NCI-H524 (cell line): ENCODE measurements at regions not wholly inside any gene's neighbourhood (a gene's known extent, or its start where the extent isn't known, plus 50 kb on each side); places are given as distances from the start of the nearest gene placed in this dataset.

Experiments used
- DNase-seq, 2 experiments: peaks; one replicate each; lab custom pipeline; 2025; lab: John Stamatoyannopoulos, UW

DNA sequence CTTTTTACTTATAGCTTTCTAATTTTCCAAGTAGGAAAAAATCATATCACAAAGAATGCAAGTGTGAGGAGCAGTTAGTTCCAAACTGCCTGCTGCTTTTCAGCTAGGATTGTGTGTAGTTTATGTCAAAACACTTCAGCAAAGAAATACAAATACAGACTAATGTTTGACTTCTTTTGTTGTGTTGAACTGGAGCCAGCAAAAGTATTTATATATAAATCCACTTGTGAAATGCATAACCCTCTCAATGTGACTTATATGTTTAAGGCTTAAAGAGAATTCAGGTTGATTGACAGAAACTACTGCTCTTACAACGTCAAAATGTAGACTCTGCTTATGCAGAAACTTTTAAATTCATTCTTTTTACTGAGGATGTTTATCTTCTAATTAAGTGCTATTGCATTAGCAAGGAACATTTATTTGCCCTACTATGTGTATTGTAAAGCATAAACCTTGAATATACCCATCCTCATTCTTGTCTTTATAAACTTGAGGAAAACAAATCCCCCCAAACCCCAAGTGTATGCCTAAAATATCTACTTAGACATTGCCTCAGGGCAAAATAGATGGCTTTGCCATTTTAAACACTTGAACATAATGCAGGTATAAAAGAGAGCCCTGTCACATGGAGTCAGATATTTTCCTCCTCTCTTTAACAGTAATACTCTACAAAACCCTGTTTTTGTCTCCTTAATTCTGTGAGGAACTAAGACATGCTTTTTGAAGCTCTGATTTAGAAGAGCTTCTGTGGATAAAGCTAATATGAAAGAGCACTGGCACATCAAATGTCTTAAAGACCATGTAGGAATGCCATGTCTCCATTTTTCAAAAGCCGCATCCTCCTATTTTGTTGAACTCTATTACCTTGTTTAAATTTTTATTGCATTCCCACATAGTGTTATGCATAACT is 302.8 kb upstream of the TBC1D5 start:
- DNase-seq, result no peak

DNA sequence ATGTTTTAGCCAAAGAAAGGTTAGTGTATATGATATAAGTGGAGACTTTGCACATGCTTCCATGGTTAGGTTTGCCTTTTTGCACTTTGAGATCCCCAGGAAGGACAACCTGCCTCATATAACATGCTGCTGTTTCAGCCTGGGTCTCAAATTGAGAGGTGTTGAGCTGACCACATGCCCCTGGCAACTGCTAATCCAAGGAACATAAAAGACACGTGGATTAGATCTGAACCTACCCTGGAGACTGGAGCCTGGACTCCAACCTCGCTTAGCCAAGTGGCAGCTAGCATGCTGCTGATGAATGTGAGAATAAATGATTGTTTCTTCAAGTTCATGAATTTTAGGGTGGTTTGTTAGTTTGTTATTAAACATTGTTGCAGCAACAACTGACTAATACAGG is 301.8 kb upstream of the TBC1D5 start:
- no peak for DNase-seq

DNA sequence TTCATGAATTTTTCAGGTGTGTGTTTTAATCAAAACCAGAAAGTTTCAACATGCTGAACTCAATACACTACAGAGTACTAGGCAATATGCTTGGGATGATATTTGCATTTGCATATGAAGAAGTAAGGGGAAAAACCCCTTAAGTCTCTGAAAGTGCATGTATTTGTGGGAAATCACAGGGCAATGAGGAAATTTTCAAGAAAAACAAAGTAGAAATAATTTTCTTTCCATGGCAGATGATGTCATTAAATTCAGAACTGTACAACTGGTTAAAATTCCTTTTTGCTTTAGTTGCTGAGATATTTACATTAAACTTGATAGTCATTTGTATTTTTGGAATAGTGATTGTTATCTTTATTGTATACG is 294.0 kb upstream of the TBC1D5 start:
- DNase-seq, result no peak

DNA sequence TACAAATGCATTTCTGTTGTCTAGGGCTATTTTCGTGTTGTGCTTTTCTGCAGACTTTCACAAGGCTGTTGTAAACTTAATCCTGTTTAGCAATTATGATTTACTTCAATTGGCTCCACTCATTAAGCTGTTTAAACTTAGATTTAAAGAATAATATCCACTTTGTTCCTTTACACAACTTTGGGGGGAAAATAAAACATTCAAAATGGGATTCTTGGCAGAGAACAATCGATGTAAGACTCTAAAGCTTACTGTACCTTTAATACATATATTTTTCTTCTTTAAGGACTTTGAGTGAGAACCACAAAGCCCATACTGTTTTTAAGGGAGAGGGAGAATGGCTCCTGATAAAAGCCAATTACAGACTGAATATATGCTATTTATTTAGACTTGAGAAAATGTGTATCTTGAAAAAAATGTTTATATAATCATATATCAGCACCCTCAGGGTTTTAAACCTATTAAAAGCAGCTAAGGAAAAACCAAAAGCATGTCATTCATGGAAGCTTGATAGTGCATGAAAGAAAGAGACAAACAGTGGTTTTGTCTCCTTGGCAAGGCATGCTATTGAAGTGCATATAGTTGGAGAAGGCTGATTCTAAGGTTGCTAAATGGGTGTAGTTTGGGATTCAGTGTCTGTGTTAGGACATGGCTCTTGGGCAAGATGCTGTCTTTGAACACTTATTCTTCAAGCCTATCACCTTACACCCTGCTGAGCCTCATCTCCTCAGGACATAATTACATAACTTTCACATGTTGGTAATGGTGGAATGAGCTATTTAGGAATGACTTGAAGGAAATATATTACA is 293.4 kb upstream of the TBC1D5 start:
- no peak for DNase-seq

DNA sequence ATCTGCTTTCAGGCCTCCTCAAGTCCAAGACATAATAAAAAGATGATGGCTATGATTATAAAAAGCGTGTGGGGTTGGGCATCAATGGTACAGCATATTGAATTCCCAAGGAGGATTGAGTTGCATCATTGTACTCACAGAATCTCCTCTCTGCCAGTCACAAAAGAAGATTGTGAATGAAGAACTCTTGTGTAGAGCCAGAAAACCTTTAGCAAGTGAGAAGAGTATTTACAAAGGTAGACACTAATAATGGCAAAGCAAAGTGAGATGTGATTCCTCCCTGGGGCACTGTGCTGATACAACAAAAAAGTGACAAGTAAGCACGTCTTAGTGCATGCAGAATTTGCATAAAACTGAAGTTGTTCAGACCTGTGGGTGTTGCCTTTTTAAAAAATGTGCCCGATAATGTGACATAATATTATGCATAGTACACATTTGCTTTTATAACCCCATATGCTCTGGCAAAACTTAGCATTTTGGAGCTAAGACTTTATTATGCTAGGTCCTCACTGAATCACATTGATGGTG is 291.2 kb upstream of the TBC1D5 start:
- no peak for DNase-seq

DNA sequence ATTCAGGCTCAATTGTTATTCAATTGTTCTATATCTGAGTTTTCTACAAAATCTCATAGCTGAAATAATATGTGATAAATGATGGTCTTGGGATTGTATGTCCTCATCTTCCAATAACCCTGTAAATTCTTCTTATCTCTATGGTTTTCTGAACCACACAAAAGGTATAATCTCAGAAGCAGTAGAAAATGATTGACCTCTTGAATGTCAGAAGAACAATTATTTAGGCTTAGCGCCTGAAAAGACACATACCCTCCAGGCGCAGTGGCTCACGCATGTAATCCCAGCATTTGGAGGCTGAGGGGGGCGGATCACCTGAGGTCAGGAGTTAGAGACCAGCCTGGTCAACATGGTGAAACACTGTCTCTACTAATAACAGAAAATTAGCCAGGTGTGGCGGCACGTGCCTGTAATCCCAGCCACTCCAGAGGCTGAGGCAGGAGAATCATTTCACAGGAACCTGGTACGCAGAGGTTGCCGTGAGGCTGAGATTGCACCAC is 288.0 kb upstream of the TBC1D5 start:
- no peak for DNase-seq

DNA sequence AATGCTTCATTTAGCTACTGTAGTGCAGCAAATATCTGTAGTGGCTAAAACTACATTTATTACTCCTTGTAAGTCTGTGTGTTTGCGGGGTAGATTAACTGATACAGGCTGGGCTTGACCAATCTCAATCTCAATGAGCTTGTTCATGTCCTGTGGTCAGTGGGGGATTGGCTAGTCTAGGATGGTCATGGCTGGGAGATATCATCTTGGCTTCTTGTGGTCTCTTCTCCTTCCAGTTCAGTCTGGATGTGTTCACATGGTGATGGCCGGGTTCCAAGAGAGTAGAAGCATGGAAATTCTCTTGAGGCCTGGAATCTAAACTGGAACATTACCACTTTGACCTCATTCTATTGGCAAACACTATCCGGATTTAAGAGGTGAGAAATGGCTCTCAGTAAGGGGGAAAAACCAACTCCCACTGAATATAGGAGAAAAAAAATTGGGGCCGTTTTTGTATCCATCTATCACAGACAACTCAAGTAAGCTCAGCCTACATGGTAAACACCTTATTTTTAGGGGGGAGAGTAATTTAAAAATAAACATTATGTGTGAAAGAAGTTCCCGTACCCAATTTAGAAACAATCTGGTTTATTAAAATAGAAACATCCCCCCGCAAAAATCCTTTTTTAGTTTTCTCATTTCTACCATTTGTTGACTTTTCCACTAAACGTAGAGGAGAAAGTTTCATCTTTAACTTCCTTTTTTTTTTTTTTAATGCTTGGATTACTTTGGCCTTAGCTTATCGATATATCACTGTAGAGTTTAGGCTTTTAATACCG is 284.9 kb upstream of the TBC1D5 start:
- DNase-seq, result no peak

DNA sequence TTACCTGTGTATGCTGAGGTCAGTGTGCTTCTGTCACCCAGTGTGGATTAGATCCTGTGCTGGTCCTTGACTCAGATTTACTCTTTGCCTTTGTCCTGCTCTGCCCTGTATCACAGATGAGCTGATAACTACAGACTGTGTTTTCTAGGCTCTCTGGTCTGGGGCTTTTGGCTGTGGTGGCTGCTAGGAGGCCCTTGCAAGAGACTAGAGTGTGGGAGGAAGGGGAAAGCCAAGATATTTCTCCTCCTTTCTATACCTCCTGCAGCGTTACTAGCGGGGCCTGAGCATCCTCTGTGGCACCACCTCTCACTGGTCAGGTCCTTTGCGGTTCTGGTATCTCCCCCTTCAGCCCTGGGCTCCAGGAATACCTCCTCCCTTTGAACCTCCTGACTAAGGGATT is 282.3 kb upstream of the TBC1D5 start:
- no peak for DNase-seq

DNA sequence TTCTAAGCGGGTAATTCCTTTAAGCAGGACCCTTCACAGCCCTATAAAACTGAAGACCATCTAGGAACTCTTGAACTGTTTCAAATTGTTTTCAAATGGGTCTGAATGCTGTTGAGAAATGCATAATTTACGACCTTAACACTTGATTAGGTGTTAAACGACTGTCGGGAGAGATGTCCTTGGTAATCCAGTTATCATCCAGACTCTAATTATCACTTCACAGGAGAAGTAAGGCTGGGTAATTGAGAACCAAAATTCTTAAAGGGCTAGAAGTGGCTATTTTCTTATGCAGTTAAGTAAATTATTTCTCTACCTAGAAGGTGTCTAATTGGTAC is 276.7 kb upstream of the TBC1D5 start:
- DNase-seq, result peak; percentile 72 to 82

DNA sequence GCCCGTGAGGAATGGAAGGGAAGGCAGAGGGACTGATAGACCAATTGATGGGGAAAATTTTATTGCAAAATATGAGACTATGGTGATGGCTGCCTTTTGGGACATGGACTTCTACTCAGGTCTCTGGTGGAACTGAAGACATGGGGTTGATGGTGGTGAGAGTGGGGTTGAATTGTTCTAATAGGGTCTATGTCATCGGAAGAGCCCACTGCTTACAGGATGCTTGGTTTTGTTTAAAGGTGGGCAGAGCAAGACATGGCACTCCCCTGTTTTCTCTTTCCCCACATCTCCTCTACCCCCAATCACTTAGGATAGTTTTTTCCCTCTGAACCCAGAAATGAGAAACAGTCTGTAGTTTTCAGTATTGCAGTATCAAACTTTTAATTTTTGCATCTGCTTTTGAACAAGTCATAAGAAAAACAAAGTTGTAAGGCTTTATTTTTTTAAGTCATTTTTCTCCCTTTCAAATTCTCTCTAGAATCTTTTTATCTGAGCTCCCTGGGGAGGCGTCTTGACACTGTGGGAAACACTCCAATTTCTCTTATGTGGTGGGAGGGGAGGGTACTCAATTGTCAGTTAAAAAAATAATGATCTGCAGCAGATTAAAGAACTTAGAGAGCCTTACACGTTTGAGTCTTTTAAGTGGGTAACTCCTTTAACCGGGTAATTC is 276.2 kb upstream of the TBC1D5 start:
- DNase-seq, result no peak

DNA sequence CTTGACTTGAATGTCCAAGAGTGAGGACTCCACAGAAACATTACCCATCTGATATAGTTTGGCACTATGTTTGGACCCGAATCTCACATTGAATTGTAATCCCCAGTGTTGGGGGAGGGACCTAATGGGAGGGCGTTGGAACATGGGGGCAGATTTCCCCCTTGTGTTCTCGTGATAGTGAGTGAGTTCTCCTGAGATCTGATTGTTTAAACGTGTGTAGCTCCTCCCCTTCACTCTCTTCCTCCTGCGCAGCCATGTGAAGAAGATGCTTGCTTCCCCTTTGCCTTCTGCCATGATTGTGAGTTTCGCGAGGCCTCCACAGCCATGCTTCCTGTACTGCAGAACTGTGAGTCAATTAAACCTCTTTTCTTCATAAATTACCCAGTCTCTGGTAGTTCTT is 273.9 kb upstream of the TBC1D5 start:
- DNase-seq, result no peak

DNA sequence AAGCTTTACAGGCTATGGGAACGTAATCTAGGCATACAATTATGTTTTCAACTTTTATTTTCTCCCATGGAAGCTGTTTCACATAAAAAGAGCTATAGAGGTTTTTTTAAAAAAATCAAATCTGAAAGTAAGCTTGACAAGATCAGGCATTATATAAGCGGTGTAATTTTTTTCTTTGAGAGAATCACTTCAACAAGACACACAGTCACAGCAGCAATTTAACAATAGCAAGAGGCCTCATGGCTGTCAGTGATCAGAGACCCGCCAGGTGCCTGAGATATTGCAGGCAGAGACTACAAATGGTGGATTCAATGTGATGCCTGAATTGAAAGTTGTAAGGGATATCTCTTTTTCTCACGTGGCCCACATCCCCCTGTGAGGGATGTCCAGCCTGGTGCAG is 270.5 kb upstream of the TBC1D5 start:
- no peak for DNase-seq

DNA sequence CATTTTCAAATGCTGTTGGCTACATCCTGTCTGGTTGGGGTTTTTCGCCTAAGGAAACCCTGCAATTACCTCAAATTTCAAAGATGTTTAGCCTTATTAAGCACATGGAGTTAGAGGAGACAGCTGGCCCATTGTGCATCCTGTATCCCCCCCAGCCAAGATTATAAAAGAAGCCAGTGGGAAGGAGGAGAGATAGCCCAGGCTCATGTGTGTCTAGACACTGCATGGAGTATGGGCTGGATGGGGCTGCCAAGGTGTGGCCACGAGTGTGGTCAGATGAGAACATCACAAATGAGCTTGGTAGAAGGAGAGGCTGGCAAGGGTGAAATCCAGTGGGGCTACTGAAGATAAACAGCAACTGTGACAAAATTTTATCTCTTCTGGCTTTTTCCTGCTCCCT is 270.0 kb upstream of the TBC1D5 start:
- no peak for DNase-seq

DNA sequence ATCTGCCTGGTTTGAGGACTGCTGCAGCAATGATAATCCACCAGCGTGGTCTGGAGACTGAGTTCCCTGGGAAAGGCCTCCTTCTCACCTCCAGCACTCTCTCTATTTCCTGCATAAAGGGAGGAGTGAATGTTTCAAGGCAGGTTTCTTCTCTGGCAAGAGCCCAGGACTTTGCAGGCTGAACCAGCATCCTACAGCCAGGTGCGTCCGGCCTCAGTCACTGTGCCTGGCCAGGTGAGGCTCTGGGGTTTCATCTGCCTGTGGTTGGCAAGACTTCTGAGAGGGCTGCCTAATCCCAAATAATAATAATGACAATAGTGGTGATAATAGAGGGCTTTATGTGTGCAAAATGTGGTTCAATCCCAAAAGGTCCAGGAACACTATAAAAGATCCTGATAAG is 269.0 kb upstream of the TBC1D5 start:
- DNase-seq, result no peak

DNA sequence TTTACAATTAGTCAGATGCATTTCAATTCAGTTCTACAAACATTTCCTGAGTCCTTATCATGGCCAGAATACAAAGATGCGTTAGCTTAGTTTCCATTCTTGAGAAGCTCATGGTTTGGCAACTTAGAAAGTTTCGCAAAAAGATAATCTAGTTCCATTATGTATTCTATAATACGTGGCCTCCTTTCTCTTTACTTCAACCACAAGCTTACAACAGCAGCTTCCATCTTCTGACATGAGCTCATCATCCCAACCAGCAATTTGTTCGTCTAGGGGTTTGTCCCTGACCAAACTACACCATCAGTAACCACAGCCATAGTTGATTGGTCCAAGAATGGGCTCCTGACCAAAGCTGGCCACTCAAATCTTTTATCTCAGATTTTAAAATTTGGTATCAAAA is 267.6 kb upstream of the TBC1D5 start:
- no peak for DNase-seq

DNA sequence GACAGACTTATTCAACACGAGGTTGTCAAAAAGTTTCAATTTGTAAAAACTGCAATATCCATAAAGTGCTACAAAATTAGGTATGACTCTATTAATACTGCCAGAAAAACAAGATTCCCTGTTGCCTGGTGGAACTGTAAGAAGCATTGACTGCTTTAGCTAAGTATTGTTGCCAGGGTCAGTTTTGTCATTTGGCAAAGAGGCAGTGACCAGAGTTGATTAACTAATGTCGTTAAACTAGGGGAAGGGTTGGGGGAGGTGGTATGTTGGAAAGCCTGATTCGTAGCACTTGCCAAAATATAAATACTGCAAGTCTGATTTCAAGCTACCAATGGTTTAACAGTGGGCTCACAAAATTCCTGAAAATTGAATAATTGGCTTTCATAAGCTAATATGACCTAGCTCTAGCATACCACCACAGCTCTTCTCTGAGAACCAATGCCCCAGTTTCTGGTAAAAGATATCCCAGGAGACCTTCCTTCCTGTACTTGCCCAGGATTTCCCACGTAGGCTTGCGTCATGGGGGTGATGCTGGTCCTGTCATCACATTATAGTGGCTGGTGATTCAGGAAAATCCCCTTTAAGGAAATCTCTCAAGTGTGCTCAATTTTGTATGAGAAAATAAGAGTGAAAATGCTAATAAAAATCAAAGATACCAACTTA is 266.4 kb upstream of the TBC1D5 start:
- no peak for DNase-seq

DNA sequence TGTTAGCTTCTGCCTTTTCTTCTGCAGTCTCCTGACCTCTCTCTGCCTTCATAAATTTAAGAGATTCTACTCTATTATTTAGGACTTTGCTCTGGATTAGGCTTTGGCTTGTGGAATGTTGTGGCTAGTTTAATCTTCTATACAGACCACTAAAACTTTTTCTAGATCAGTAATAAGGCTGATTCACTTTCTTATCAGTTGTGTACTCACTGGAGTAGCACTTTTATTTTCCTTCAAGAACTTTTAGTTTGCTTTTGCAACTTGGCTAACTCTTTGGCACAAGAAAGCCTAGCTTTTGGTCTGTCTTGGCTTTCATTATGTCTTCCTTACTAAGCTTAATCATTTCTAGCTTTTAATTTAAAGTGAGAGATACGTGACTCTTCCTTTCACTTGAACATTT is 265.5 kb upstream of the TBC1D5 start:
- no peak for DNase-seq

DNA sequence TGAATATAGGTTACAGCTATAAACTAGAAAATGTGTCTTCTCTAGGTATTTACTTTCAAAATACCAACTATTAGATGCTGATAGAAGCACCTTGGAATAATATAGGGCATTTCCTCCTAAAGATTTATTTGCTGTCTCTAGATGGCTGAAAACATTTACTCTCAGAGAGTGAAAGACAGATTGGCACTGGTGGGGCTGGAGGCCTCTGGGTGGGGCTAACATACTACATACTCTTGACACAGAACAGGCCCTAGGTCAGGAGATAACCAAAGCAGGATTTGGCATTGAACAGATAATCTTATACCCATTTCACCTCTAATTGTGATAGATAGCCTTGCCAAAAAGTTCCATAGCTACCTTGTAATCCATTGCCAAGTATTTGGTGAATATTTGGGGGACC is 253.3 kb upstream of the TBC1D5 start:
- DNase-seq, result no peak

DNA sequence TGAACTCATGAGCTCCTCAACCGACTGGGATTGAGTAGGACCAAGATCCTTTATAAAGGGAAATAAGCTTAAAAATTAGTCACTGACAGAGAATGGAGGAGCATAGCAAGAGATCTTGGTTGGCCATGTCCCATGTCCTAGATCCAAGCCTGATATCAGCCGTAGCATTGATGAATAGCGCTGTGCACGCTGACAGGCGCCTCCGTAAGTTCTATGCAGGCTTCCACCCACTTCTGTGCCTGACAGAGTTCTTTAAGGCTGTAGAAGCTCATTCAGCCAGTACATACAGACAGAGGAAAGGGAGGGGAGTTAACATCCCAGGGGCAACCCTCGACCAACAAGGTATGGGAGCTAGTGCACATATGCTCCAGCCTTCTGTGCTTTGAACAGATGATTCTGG is 251.7 kb upstream of the TBC1D5 start:
- no peak for DNase-seq

DNA sequence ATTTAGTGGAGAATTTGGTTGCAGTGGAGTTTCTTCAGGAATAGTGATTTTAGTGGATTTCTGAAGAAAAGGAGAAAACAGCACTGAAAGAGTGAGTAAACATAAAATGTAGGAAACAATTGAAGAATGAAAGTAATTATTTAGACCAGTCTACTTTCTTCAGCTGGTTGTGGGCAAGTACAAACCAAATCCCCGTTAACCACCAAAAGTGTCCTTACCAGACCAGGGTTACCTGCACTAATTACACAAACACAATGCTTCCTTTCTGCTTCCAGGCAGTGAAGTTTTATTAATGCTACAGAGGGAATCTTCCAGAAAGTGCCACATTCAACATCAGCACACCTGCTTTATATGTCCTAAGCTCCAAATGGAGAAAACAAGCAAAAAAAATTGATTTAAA is 248.0 kb upstream of the TBC1D5 start:
- DNase-seq, result no peak

DNA sequence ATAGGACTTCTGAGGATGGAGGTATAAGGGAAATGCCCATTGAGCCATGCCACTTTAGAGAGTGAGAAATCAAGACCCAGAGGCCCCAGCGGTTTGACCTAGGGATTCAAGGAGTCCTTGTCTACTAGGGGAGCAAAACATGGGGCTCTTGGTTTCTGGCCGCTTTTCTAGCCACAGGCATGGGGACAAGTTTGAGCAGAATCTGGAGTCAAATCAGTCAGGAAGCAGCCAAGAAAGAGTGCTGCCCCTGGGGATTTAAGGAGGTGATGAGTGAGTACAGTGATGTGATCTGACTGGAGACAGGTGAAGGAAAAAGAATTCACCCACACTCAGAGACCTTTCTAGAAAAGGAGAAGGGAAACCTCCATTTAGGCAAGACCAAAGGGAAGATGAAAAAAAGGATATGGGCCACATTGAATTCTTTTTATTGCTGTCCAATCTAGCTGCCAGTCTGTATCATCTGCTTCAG is 244.0 kb upstream of the TBC1D5 start:
- DNase-seq, result no peak
